ENCODE measurements at regions not wholly inside any gene's neighbourhood (a gene's known extent, or its start where the extent isn't known, plus 50 kb on each side); places are given as distances from the start of the nearest gene placed in this dataset.
"Not testable (repeated sequence)": the region's sequence is repeated elsewhere in the genome, so short reads cannot be mapped to it uniquely, and the experiment has no call there.

GRCh38 chr2:106339609-106340008, 128.6 kb downstream of the RGPD3 start:
- DNase-seq, result no peak

- no peak for DNase-seq
Observed at GRCh38 chr2:106339132-106339531, 129.1 kb downstream of the RGPD3 start.

GRCh38 chr2:106338043-106338442, 130.2 kb downstream of the RGPD3 start:
- no peak for DNase-seq

GRCh38 chr2:106336737-106337136, 131.5 kb downstream of the RGPD3 start:
- DNase-seq, result no peak

DNA sequence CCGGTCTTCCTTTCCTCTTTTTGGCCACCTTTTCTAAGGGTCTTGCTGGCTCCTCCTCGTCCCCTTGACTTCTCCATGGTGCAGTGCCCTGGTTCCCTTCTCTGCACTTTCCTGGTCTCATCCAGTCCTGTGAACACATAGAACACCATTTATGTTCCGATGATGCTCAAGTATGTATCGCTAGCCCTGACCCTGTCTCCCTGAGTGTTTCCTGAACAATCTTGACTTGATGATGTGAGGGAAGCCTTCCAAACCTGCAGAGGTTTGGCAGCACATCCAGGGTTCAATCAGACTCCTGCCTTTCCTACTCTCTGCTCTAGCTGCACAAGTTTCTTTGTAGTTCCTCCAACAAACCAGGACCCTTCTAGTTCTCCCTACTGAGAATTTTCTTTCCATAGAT, 132.1 kb downstream of the RGPD3 start:
- DNase-seq, result no peak

GRCh38 chr2:106334802-106335201, 133.4 kb downstream of the RGPD3 start:
- DNase-seq, result no peak

DNA sequence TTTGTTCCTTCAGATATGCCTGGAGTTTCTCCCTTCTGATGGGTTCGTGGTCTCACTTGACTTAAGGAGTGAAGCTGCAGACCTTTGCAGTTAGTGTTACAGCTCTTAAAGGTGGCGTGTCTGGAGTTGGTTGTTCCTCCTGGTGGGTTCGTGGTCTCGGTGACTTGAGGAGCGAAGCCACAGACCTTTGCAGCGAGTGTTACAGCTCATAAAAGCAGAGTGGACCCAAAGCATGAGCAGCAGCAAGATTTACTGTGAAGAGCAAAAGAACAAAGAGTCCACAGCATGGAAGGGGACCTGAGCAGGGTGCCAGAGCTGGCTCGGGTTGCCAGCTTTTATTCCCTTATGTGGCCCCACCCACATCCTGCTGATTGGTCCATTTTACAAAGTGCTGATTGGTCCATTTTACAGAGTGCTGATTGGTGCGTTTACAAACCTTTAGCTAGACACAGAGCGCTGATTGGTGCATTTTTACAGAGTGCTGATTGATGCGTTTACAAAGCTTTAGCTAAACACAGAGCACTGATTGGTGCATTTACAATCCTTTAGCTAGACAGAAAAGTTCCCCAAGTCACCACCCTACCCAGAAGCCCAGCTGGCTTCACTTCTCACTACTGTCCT, 134.8 kb downstream of the RGPD3 start:
- DNase-seq, result not testable (repeated sequence)

DNA sequence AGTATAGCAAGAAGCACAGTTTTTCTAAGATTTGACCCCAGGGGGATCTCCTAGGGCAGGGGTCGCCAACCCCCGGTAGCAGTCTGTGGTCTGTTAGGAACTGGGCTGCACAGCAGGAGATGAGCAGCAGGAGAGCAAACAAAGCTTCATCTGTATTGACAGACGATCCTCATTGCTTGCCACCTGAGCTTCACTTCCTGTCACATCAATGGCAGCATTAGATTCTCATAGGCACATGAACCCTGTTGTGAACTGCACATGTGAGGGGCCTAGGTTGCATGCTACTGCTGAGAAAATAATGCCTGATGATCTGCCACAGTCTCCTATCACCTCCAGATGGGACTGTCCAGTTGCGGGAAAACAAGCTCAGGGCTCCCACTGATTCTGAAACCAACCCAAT, 136.2 kb downstream of the RGPD3 start:
- DNase-seq, result no peak

DNA sequence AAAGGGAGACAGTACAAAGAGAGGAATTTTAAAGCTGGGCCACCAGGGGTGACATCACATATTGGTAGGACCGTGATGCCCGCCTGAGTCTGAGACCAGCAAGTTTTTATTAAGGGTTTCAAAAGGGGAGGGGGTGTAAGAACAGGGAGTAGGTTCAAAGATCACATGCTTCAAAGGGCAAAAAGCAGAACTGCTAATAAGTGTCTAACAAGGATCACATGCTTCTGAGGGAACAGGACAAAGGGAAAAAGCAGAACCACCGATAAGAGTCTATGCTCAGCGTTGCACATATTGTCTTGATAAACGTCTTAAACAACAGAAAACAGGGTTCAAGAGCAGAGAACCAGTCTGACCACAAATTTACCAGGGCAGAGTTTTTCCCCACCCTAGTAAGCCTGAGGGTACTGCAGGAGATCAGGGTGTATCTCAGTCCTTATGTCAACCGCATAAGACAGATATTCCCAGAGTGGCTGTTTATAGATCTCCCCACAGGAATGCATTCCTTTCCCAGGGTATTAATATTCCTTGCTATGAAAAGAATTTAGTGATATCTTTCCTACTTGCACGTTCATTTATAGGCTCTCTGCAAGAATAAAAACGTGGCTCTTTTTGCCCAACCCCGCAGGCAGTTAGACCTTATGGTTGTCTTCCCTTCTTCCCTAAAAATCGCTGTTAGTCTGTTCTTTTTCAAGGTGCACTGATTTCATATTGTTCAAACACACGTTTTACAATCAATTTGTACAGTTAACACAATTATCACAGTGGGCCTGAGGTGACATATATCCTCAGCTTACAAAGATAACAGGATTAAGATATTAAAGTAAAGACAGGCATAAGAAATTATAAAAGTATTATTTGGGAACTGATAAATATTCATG, 136.5 kb upstream of the UXS1 start:
- peak; percentile 19 to 48 (median 29) for DNase-seq

DNA sequence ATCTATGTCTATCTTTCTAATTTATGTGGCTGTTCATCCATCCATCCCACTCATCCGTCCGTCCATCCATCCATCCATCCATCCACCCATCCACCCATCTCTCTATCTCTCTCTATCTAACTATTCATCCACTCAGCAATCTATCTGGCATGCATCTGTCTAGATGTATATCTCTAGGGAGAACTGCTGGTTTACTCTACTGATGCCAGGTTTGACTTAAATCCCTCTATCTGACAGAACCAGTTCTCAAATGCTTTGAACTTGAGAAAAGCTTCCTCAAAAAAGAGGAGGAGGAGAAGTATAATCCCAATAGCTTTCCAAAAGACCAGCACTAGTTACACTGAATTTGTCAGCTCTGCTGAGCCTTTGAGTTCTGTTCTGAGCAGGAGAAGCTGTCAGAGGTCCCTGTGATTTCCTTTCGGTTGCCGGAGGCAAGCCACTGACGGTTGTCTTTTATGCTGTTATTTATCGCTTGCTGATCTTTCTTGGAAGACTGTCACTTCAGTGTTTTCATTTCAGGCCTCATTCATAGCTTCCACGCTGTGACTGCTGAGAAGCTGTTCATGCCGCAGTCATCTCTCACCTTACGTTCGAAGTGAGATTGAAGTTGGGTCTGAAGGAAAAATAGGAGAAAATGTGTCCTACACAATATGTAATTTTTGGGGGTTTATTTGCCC, 129.4 kb upstream of the UXS1 start:
- no peak for DNase-seq

- no peak for DNase-seq
Observed at GRCh38 chr2:106322281-106322680, 128.2 kb upstream of the UXS1 start.

DNA sequence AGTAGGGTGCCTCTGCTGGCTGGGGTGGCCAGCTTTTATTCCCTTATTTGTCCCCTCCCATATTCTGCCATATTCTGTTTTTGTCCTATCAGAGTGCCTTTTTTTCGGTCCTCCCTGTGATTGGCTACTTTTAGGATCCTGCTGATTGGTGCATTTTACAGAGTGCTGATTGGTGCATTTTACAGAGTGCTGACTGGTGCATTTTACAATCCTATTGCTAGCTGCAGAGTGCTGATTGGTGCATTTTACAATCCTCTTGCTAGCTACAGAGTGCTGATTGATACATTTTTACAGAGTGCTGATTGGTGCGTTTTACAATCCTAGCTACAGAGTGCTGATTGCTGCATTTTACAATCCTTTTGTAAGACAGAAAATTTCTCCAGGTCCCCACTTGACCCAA, 126.3 kb upstream of the UXS1 start:
- DNase-seq, result not testable (repeated sequence)

DNA sequence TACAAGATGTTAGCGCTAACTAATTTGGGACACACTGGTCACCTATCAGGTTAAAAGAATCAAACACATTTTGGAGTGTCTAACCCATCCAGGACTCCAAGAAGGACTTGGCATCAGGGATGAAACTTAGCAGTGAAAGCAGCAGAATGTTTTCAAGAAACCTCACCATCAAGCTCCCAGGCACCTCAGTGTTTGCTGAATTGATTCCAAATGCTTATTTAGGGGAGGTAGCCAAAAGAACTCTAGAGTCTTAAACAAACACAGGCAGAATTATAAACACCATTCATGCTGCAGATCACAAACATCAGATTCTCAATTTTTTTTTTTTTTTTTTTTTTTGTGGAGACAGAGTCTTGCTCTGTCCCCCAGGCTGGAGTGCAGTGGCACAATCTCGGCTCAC, 122.8 kb upstream of the UXS1 start:
- no peak for DNase-seq

DNA sequence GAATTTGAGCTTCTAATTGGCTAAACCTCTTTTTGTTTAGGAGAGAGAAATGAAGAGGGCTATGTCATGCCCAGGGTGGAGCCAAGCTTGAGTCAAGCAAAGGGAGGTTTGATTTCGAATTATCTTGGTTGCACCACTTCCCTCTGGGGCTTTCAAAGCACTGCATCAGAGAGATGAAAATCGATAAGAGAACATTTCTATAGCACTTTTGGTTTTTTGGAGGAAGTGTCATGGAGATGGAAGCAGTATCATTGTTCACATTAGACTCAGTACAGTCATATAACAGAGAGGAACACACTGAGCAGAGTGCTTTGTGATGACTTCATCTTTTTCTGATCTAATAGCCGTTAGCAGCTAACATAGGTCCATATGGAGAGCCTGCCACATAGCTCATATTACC, 120.3 kb upstream of the UXS1 start:
- DNase-seq, result peak in 2 of 3 donors; percentile 18 to 20

DNA sequence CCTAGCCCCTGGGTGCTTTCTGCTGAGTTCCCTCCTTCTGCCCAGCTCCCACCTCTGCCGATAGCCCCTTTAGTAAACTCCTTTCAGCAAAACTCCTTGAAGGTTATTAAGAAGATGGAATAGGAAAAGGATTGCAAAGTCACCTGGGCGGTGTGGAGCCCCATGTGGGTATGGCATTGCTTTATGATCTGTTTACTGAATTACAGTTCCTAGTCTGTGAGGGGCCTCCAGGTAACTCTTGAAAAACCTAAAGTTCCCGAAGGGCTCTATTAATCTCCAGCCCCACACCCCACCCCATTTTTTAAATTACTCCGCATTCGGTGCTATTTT, 116.9 kb upstream of the UXS1 start:
- no peak for DNase-seq

GRCh38 chr2:106307860-106308259, 113.8 kb upstream of the UXS1 start:
- no peak for DNase-seq

DNA sequence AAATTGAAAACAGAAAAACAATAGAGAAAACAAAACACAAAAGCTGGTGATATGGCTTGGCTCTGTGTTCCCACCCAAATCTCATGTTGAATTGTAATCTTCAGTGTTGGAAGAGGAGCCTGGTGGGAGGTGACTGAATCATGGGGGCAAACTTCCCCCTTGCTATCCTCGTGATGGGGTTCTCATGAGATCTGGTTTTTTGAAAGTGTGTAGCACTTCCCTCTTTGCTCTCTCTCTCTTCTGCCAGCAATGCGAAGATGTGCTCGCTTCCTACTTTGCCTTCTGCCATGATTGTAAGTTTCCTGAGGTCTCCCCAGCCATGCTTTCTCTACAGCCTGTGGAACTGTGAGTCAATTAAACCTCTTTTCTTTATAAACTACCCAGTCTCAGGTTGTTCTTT, 112.3 kb upstream of the UXS1 start:
- peak; percentile 41 to 52 (median 48) for DNase-seq

DNA sequence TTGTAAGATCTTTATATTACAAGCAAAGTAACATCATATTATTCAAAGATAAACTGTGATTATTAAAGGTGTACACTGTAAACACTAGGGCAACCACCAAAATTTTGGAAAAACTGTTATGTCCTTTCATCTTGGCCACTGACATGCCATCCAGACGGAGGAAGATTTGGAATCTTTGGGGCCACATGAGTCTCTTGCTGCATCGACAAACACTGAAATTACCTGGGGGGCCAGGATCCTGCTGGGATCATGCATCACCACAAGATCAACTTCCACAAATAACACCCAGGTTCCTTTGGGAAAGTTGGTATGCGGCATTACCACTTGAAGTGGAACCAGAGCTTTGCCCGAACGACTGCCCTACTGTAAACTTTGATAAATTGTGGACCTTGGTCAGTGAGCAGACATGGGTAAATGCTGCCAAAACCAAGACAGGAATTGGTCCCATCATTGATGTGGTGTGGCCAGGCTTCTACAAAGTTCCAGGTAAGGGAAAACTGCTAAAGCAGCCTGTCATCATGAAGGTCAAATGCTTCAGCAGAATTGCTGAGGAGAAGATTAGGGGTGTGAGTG, 110.6 kb upstream of the UXS1 start:
- DNase-seq, result no peak

DNA sequence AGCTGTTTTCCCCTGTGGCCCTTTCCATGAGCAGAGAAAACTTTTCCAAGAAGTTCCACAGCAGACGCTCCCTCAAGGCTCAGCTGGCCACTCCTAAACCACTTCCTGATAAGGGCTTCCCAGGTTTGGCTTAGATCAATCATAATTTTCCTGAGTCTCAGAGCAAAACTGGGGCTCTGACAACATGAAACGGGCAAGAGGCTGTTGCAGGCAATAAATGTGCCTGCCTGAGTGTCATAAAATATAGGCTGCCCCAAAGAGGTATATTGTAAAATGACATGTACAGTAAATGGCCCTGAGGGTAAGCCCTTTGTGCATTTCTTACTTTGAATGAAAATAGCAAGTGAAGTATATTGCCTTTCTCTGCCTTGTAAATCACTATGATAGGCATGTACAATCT, 105.6 kb upstream of the UXS1 start:
- no peak for DNase-seq

- DNase-seq, result no peak
Observed at GRCh38 chr2:106296182-106296815, 102.2 kb upstream of the UXS1 start.

DNA sequence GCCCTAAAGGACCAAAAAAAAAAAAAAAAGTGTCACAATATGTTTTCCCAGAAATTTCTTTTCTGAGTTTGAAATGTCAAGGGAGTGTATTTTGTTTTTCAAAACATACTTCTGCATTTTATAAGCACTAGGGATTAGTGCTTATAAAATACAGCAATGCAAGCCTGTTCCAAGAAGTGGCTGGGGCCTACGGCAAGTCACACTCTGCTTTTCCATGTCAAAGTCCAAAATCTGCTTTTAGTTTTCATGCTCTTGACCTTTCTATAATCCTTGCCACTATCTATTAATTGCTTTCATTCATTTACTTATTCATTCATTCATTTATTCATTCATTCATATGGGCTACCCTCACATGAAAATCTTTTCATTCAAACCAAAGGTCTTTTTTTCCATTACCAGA, 100.1 kb upstream of the UXS1 start:
- DNase-seq, result no peak

DNA sequence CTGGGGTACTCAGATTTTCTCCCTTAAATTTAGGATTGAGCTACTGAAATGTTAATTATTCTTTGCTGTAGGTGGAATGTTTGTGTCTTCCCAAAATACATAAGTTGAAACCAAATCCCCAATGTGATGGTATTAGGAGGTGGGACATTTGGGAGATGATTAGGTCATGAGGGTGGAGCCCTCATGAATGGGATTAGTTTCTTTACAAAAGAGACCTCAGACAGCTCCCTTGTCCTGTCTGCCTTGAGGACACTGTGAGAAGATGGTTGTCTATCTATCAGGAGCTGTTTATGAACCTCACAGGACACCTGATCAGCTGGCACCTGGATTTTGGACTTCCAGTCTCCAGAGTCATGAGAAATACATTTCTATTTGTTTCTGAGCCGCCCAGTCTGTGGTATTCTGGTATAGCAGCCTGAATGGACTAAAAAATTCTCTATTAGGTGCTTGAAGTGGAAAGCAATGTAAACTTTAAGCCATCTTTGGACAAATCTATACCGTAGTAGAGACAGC, 99.2 kb upstream of the UXS1 start:
- DNase-seq, result no peak

GRCh38 chr2:106292627-106293026, 98.5 kb upstream of the UXS1 start:
- no peak for DNase-seq
